ENCODE measurements at regions not wholly inside any gene's neighbourhood (a gene's known extent, or its start where the extent isn't known, plus 50 kb on each side); places are given as distances from the start of the nearest gene placed in this dataset.

- TF ChIP-seq CDX4 (CRISPR knock-in tag; IDR thresholded peaks at IDR 0.05; ENCODE audit: borderline replicate concordance) (no peak), PRDM15 (CRISPR knock-in tag; IDR thresholded peaks at IDR 0.05) (no peak), CTCF (IDR thresholded peaks at IDR 0.05) (no peak), ZNF317 (CRISPR knock-in tag; IDR thresholded peaks at IDR 0.05; ENCODE audit: borderline replicate concordance, low read depth) (no peak), NR3C1 (CRISPR knock-in tag; conservative IDR thresholded peaks at IDR 0.05; ENCODE audit: low read depth) (no peak), CREB1 (CRISPR knock-in tag; IDR thresholded peaks at IDR 0.05) (no peak), CBFB (CRISPR knock-in tag; IDR thresholded peaks at IDR 0.05; ENCODE audit: low read depth) (no peak), USF1 (CRISPR knock-in tag; IDR thresholded peaks at IDR 0.05) (no peak)
- TF ChIP-seq, protein P1, sequence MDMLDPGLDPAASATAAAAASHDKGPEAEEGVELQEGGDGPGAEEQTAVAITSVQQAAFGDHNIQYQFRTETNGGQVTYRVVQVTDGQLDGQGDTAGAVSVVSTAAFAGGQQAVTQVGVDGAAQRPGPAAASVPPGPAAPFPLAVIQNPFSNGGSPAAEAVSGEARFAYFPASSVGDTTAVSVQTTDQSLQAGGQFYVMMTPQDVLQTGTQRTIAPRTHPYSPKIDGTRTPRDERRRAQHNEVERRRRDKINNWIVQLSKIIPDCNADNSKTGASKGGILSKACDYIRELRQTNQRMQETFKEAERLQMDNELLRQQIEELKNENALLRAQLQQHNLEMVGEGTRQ (CRISPR knock-in tag; IDR thresholded peaks at IDR 0.05): no peak
Measured at GRCh38 chr9:88723751-88724150, 188.8 kb downstream of the NXNL2 start.

Data from WTC11 (cell line).